Vagina (tissue), 2 donors: ENCODE measurements at regions not wholly inside any gene's neighbourhood (a gene's known extent, or its start where the extent isn't known, plus 50 kb on each side); places are given as distances from the start of the nearest gene placed in this dataset.

Experiments
- CTCF ChIP-seq, 3 experiments: fragments of 450-650 bp in 2 of 3; fragments of 200-600 bp in 1 of 3; sonication (generic) in 1 of 3; IDR thresholded peaks; one replicate each; pipeline ENCODE4 v1.5.1; 2017 to 2019; ENCODE audit warnings: antibody characterized with exemption in 3 of 3, mild to moderate bottlenecking in 2 of 3, moderate library complexity in 2 of 3
- POLR2A ChIP-seq, 2 donors: fragments of 450-650 bp; IDR thresholded peaks; one replicate each; pipeline ENCODE4 v1.6.1; 2017; ENCODE audit warnings: antibody characterized with exemption in 2 of 2, mild to moderate bottlenecking in 2 of 2, moderate library complexity in 2 of 2

- TF ChIP-seq CTCF (IDR thresholded peaks at IDR 0.05) (no peak), POLR2A (IDR thresholded peaks at IDR 0.05) (no peak)
Measured at GRCh38 chr5:74322944-74323343, 317.6 kb downstream of the ENC1 start.
